Right lobe of liver (tissue), 6 donors: ENCODE measurements at regions not wholly inside any gene's neighbourhood (a gene's known extent, or its start where the extent isn't known, plus 50 kb on each side); places are given as distances from the start of the nearest gene placed in this dataset.
A peak's percentile ranks its signal among the peaks of the same experiment; 100 is the strongest.

ENCODE experiments used
- ATAC-seq, 4 donors: fragments of 200-7000 bp; cut with Tn5 transposase; one replicate each; pipeline ENCODE4 v1.9.1; 2020; ENCODE audit warnings: mild to moderate bottlenecking in 4 of 4, moderate library complexity in 4 of 4
- DNase-seq, 3 donors: peaks; one replicate each; pipeline ENCODE4 v3.0.0-alpha.2; 2020
- H3K27ac ChIP-seq, 3 donors: fragments of 200-600 bp; one replicate each; pipeline ENCODE4 v1.8.0; 2022
- H3K27me3 ChIP-seq, 2 donors: fragments of 200-600 bp; one replicate each; pipeline ENCODE4 v1.8.0; 2022
- H3K36me3 ChIP-seq, 4 donors: fragments of 200-600 bp; sonication (generic) in 1 of 4; one replicate each; pipeline versions ENCODE4 v1.5.1 to v1.8.0; 2017 to 2022; ENCODE audit warnings: control low read depth in 1 of 4
- H3K4me1 ChIP-seq, 4 donors: fragments of 200-600 bp; sonication (generic) in 1 of 4; one replicate each; pipeline versions ENCODE4 v1.5.1 to v1.8.0; 2017 to 2022; ENCODE audit warnings: control low read depth in 1 of 4
- H3K4me3 ChIP-seq, 3 donors: fragments of 200-600 bp; one replicate each; pipeline ENCODE4 v1.8.0; 2022
- H3K9me3 ChIP-seq, 4 donors: fragments of 200-600 bp; sonication (generic) in 1 of 4; one replicate each; pipeline versions ENCODE4 v1.5.1 to v1.8.0; 2017 to 2022; ENCODE audit warnings: control low read depth in 1 of 4
- CTCF ChIP-seq, 4 donors: fragments of 200-600 bp in 3 of 4; fragments of 450-650 bp in 1 of 4; IDR thresholded peaks; one replicate each; pipeline versions ENCODE4 v1.5.1 to v1.8.0; 2016 to 2022; ENCODE audit warnings: antibody characterized with exemption in 4 of 4, mild to moderate bottlenecking in 2 of 4
- POLR2A ChIP-seq: fragments of 450-650 bp; IDR thresholded peaks from one replicate; pipeline ENCODE4 v1.6.1; 2017; ENCODE audit warnings: antibody characterized with exemption, mild to moderate bottlenecking
- WGBS: methylation state at CpG from one replicate; pipeline ENCODE4 v1.1.6; 2018; ENCODE audit warnings: low coverage, low lambda C conversion rate; ENCODE audit not compliant: insufficient coverage; ENCODE audit errors: missing lambda C conversion rate; 5-methylcytosine and 5-hydroxymethylcytosine counted together
- intact Hi-C, 2 donors: fragments of 100-400 bp; cut with DNase I; formaldehyde crosslinking; loops; one replicate each; pipeline versions ENCODE4 v1.11.2 to v1.14.1; 2022
- donor health status: DM: no; HTN: yes; CAD: no.
- donor health status: DM: no; HTN: no; CAD: no.
- donor health status: DM: no; HTN: no; CAD: no.
- donor health status: DM: no; HTN: yes; CAD: no.
- donor health status: DM: no; HTN: yes; CAD: no.

GRCh38 chr2:58614219-58614618 is 373.1 kb upstream of the FANCL start:
- Histone ChIP-seq H3K27ac (no peak overlapping the region), H3K9me3 (no peaks in the 10 kb centered on the region), H3K27me3 (no peaks in the 10 kb centered on the region), H3K36me3 (no peaks in the 10 kb centered on the region), H3K4me1 (no peaks in the 10 kb centered on the region), H3K4me3 (no peak overlapping the region)
- DNase-seq (no peak), ATAC-seq (peak in 2 of 4 donors; percentile 20 to 55)
- no peak for TF ChIP-seq POLR2A
- no peak for TF ChIP-seq CTCF (IDR thresholded peaks at IDR 0.05)
- 7% methylated on average over 2 of the region's 2 CpGs for WGBS
- intact Hi-C loops, result no loop called here

GRCh38 chr2:58612973-58613372 is 371.8 kb upstream of the FANCL start:
- no peaks in the 10 kb centered on the region for H3K36me3 ChIP-seq
- intact Hi-C loops, result no loop called here
- ATAC-seq (no peak), DNase-seq (no peak)
- no peak overlapping the region for H3K4me3 ChIP-seq
- H3K27ac ChIP-seq, result no peak overlapping the region
- 48% methylated on average over 3 of the region's 6 CpGs for WGBS
- H3K4me1 ChIP-seq, result no peaks in the 10 kb centered on the region
- TF ChIP-seq POLR2A, result no peak
- TF ChIP-seq CTCF (IDR thresholded peaks at IDR 0.05), result no peak
- H3K27me3 ChIP-seq, result no peaks in the 10 kb centered on the region
- H3K9me3 ChIP-seq, result no peaks in the 10 kb centered on the region

GRCh38 chr2:58609326-58609725 is 368.2 kb upstream of the FANCL start:
- H3K4me1 ChIP-seq, result no peaks in the 10 kb centered on the region
- no peak for TF ChIP-seq CTCF (IDR thresholded peaks at IDR 0.05)
- no peak for TF ChIP-seq POLR2A
- WGBS, result 38% methylated on average over 1 of the region's 1 CpG
- H3K4me3 ChIP-seq, result no peak overlapping the region
- intact Hi-C loops, result no loop called here
- no peak for ATAC-seq
- H3K27ac ChIP-seq, result no peak overlapping the region
- H3K9me3 ChIP-seq, result no peaks in the 10 kb centered on the region
- H3K36me3 ChIP-seq, result no peaks in the 10 kb centered on the region
- no peaks in the 10 kb centered on the region for H3K27me3 ChIP-seq
- DNase-seq, result no peak

- intact Hi-C loops, result no loop called here
- no peak overlapping the region for H3K27ac ChIP-seq
- ATAC-seq (no peak), DNase-seq (no peak)
- no peaks in the 10 kb centered on the region for H3K4me1 ChIP-seq
- no peaks in the 10 kb centered on the region for H3K27me3 ChIP-seq
- no peaks in the 10 kb centered on the region for H3K36me3 ChIP-seq
- 32% methylated on average over 1 of the region's 1 CpG for WGBS
- no peaks in the 10 kb centered on the region for H3K9me3 ChIP-seq
- no peak for TF ChIP-seq POLR2A
- no peak for TF ChIP-seq CTCF (IDR thresholded peaks at IDR 0.05)
- H3K4me3 ChIP-seq, result no peak overlapping the region
Measured at GRCh38 chr2:58608146-58608545, 367.0 kb upstream of the FANCL start.

GRCh38 chr2:58607448-58607847 is 366.3 kb upstream of the FANCL start:
- intact Hi-C loops, result no loop called here
- Histone ChIP-seq H3K36me3 (no peaks in the 10 kb centered on the region), H3K27me3 (no peaks in the 10 kb centered on the region), H3K9me3 (no peaks in the 10 kb centered on the region), H3K4me1 (no peaks in the 10 kb centered on the region), H3K27ac (no peak overlapping the region), H3K4me3 (no peak overlapping the region)
- TF ChIP-seq CTCF (IDR thresholded peaks at IDR 0.05) (no peak), POLR2A (no peak)
- no peak for DNase-seq
- no peak for ATAC-seq
- WGBS, result 63% methylated on average over 2 of the region's 2 CpGs
